Glomerular endothelial cell (primary cell): ENCODE measurements at regions not wholly inside any gene's neighbourhood (a gene's known extent, or its start where the extent isn't known, plus 50 kb on each side); places are given as distances from the start of the nearest gene placed in this dataset.
A peak's percentile ranks its signal among the peaks of the same experiment; 100 is the strongest.
"Not testable (repeated sequence)": the region's sequence is repeated elsewhere in the genome, so short reads cannot be mapped to it uniquely, and the experiment has no call there.

Experiments used
- DNase-seq: peaks from one replicate; pipeline ENCODE4 v3.0.0-alpha.2; 2011; ENCODE audit warnings: low read depth, low spot score; ENCODE audit errors: extremely low read depth

DNA sequence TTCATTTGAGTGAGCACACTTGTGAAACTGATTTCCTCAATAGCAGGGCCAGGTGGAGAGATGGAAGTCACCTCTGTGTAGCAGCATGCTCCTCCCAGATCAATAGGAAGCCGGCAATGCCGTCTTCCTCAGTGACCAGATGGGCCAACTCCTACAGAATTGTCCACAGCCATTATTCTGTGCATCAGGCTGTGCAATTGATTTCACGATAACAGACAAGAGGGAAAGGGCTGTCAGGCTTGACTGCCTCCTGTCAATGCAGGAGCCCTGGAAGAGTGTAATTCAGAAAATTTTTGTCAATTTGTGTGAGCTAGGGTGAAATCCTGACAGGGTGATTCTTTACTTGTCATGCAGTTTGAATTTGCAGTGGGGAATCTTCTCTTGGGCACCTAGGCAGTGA, 838.4 kb upstream of the NUDT12 start:
- no peak for DNase-seq

DNA sequence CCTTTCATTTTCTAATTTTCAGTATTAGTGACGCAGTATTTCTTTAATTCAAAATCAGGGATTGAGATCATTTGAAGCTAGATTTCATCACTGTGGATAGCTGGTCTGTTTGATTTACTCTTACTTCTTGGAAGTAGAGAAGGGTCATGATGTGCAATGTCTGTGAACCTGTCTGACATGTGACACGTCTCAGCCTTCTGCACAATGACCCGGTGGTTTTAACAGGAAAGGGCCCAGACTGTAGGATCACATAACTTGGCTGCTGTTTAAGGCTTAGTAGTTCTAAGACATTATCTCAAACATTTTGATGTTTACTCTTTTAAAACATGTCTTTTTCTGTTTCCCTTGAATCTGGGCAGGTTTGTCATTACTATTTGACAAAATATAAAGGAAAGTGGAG, 823.3 kb upstream of the NUDT12 start:
- no peak for DNase-seq

DNA sequence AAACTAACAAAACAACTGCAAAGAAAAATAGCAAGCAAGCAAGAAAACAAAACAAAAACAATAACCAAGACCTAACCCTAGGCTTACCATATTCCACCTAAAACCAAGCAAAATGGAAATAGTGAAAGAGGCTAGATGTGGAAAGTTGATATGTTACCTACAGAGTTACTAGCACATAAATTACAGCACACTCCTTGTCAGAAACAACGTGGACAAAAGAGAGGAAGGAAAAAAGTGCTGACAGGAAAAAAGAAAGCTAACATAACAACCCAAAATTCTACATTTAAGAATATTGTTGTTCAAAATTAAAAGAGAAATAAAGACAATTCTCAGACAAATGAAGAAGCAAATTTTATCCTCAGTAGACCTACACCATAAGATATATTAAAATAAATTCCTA, 812.8 kb upstream of the NUDT12 start:
- no peak for DNase-seq

DNA sequence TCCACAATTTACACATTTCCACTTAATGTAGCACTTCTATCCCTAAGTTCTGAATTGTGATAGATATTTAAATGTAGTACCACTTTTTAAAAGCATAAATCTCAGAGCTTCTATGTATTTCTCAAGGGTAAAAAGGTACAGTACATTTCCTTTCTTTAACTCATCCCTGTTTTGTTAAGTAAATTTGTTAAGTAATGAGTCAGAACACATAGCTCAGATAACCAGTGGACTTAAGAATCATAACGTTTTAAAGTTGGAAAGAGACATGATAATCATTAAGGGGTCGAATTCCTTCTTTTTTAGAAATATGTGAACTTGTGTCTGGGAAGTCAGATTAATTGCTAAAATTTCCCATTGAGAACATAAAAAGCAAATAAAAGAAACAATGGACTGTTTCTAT, 810.2 kb upstream of the NUDT12 start:
- no peak for DNase-seq

DNA sequence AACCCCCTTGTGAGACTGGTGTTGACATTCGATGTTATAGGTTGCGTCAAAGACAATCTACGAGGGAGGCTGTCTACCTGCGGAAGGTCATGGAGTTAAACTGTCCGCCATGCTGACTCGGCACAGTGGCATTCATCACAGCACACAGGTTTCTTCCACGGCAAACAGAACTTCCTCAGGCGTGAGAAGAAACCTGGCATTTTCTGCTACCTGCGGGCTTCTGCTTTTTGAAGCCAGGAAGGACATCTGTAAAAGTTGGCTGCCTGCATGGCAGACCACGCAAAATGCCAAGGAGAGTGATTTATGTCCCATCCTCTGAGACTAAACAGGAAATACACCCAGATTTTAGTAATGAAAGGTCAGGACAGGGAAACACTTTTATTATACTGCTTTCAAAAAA, 809.8 kb upstream of the NUDT12 start:
- no peak for DNase-seq

DNA sequence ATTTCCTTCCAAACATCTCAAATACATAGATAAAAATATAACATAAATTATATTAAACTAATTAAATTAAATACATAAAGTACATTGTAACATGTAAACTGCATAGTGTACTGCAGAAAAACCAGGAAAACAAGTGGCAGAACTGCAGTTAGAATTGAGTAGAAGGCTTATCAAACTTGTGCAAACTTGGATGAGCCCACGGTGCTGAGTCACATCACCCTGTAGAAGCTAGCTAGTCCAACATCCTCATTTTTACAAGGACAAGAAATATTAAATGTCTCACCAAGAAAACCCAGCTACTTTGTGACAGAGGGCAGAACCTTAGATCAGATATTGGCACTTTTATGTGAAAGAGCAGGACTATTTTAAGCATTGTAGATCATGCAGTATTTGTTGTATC, 807.9 kb upstream of the NUDT12 start:
- no peak for DNase-seq

DNA sequence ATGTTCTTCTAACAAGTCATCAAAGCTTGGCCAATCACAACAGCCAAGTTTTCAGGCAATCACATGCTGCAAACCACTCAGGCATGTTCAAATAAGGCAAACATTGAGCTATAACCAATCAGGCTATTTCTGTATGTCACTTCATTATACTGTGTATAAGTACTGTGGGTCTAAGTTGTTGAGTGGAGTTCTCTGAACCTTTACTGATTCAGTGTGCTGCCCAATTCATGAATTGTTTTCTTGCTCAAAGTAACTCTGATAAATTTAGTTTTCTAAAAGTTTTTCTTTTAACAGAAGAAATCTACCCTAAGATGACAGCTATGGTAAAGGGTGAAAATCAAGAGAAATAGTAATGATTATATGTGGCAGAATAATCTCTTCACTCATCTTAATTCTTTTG, 805.4 kb upstream of the NUDT12 start:
- no peak for DNase-seq

DNA sequence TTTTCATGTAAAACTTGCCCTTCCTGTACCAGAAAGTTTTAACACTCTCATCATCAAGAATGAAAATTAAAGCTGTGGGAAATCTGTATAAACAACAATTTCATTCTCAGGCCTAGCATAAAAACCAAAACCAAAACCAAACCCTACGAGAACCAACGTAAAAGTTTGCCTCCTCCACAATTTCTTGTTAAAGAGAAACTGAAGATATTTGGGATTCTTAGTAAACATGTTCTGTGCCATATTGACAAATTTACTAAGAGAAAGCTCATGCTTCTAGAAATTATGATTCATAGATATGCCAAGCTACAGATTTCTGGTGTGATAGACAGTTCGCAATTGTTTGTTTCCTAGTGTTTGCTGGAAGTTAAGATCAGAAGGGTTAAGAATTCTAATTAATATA, 801.0 kb upstream of the NUDT12 start:
- DNase-seq: no peak

DNA sequence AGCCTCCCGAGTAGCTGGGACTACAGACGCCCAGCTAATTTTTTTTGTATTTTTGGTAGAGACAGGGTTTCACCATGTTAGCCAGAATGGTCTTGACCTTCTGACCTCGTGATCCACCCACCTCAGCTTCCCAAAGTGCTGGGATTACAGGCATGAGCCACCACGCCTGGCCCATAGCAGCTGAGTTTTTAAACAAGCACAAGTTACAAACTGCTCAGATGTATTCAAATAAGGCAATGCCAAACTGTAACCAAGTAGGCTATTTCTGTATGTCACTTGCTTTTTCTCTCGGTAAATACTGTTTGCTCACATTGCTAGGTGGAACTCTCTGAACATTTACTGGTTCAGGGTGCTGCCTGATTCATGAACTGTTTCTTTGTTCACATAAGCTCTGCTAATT, 799.3 kb upstream of the NUDT12 start:
- DNase-seq: no peak

DNA sequence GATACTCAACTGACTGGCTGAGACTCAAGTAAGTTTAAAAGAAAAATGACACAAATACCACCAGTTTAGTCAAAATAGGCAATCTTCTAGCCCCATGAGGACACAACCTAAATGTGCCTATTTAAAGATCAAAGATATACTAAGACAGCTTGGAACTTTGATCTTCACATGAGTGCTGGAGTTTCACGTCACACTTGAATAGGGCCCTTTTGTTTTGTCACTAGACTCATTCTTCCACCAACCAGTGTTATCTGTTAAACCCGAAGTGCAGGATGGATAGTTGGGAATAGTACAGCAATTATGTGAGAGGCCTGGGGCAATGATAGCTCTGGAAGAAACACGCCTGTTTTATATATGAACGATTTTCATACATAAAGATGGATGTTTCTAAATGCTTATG, 792.8 kb upstream of the NUDT12 start:
- DNase-seq: no peak

DNA sequence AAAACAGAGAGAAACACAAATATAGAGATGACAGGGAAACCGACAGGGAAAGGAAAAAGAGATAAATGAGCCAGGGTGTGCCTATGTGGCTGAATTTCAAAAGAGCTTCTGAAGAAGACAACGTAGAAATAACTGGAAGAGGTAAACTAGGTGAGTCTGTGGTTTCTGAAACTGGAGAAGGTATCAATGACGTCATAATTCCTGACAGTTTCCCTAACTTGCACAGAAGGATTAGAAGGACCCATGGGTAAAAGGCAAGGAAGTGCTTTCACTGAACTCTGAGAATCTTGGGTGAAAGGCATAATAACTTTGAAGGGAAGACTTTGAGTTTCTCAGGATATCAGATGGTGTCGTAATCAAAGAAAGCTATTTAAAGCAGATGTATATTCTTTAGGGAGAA, 790.8 kb upstream of the NUDT12 start:
- no peak for DNase-seq

DNA sequence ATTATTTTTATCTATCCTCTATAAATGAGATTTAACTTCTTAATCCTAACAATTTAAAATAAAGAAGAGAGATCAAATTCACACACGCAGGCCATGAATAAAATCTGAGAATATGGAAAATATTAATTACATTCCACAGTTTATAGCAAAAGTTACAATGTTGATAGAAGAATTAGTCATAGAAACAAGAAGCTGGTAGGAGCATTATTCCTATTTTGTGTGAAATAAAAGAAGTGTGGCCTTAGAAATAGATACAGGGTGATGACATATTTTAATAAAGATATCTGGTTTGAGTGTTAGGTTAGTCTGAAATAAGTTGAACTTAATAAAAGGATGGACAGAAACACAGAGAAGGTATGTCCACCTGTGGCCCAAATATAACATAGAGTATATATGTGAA, 790.4 kb upstream of the NUDT12 start:
- DNase-seq: no peak

DNA sequence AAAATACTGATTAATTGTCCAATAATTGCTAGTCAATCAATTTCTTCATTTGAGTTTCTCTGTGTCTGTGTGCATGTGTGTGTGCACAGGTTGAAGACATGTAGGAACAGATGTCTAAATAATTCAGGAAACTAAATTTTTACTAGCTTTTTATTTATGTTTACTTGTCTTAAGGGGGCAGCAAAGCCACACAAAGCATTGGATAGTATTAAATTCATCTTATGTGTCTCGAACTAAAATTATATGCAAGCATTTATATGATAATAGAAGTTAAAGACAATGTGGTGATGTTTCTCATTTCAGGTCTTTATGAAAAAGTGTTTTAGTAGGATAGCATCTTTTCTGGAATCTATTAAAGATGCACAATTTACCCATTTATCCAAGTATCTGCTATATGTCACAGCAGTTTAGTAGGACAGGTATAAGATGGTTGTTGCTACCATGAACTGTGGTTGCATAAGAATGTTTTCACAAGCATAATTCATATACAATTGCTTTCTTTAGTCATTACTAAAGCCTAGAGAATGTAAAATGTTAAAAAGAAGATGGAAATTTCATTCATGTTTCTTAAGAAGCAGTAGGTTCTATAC, 784.6 kb upstream of the NUDT12 start:
- peak; percentile 7 for DNase-seq

DNA sequence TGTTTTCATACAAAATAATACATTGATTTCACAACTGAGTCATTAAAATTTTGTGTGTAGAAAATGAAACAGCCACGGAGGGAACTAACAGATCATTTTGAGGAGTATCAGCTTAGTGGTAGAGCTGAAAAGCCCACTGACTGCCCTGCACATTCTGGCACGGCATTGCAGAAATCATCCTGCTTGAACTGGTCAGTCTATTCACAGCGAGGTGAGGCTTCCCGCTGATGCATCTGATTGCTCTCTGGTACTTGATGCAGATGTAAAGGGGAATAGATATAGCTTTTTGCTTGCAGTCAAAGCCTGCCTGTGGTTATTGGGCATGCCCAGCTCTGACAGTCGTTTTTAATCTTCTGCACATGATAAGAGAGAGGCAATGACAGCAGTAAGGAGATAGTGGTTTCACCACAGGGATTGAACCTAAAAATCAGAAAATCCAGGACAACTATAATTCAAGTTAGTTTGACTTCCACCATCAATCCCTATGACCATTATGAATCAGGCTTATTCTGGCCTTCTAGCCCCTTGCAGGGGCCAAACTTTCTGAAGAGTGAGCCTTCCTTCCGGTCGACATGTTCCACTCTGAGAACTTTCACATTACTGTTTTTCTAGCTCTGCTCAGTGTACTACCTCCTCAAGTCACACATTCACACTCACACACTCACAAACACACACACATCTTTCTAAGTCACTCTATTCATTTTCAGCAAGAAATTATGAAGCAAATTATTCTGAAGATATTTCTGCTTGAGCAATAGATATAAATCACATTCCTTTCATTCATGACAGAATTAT, 782.8 kb upstream of the NUDT12 start:
- no peak for DNase-seq

DNA sequence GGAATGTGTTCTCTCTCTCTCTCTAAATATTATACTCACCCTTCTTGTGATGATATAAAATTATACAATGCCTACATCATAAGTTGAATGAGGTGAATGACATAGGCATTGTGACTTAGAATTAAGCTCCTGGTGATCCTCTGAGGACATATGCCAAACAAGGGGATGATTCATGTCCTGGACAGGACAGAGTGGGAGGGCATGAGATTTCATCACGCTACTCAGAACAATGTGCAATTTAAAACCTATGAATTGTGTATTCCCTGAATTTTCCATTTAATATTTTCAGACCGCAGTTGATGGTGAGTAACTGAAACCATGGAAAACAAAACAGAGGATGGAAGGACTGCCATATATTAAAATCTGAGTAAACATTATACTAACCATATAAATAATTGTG, 782.2 kb upstream of the NUDT12 start:
- peak; percentile 10 for DNase-seq

DNA sequence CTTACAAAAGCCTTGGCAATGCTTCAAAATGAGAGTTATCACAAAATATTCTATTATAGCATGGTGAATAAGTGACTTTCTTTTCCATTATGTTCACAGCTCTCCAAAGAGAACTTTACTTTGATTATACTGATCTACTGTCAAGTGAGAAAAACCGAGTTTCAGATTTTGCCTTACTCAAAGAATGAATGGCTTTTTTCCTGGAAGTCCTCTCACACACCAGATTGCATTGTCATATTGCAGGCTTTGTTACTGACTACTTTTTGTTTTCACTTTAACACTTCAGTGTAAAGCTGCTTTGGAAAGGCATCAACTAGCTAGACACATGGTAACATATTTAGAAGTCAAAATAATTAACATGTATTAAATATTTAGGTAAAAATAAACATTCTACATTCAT, 765.2 kb upstream of the NUDT12 start:
- DNase-seq: no peak

DNA sequence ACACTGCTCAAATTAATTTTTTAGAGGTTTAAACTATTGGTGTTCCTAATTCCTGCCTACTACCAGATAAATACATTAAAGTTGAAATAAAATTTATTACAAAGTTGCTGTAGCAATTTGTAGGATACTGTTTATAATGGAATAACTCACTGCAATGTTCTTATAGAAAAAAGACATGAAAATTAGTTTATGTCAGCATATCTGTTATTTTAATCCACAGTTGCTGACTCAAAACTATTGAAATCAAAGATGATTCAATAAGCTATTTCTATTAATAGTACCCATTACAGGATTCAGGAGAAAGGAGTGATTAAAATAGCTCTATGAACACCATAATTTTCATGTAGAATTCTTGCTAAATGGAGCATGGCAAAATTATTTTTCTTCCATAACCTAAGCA, 764.4 kb upstream of the NUDT12 start:
- no peak for DNase-seq

DNA sequence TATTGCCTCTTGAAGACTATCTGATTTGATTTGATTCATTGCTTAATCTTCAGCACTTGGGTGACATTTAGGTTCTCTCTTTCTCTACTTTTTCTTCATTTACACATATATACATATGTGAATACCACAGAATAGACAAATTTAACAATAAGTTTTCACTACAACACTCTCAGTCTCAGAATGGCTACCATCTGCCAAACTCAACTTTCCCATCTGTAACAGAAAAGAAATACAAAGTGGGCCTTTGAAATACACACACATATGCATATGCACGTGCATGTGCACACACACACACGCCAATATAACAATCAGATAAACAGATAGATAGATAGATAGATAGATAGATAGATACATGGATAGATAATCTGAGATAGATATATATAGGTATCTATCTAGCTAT, 762.8 kb upstream of the NUDT12 start:
- DNase-seq: no peak

DNA sequence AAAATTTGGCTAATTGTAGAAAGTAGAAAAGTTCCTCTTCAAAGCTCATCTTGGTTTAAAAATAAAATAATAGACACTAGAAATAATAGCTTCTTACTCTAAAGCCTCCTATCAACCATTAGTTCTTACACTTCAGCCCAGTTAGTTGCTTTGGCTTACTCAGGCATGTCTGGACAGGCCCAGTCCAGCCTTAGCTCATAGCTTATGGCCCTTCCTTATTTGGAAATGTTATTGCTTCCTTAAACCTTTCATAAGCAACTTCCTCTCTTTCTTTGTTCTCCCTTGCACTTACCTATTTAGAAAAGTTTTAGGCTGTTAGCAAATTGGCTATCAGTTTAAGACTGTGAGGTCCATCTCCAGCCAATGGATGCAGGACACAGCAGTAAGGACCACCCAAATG, 754.1 kb upstream of the NUDT12 start:
- not testable (repeated sequence) for DNase-seq

DNA sequence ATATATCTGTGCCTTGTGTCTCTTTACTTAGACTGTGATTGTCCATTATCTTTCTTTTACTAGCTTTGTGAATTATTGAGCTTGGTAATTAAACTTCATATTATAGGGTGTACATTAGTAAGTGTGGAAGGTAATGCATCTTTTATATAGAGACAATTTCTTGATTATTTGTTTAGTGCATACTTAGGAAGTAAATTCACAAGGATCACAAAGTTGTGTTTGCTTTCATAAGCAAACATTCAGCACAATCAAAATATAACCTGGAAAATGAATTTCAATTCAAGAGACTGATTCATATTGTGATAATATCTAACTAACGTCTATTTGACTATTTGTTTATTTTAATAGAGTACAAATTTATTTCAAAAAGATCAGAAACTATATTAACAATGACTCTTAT, 749.9 kb upstream of the NUDT12 start:
- DNase-seq: no peak

DNA sequence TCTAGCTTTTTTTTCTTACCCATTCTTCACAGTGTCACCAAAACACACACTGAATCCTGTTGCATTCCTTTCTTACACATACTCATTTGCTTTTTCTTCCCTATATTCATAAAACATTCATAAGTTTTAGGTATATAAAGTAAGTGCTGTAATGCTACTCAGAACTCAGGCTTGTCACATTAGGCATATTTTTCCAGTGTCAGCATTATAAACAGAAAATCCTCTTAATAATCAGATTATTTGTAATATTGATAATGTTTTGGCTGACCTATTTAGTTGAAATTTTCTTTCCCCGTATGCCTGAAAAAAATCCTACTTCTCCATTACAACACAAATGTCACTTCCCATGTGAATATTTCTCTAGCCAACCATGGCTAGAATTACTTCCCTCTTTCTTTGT, 743.0 kb upstream of the NUDT12 start:
- no peak for DNase-seq

DNA sequence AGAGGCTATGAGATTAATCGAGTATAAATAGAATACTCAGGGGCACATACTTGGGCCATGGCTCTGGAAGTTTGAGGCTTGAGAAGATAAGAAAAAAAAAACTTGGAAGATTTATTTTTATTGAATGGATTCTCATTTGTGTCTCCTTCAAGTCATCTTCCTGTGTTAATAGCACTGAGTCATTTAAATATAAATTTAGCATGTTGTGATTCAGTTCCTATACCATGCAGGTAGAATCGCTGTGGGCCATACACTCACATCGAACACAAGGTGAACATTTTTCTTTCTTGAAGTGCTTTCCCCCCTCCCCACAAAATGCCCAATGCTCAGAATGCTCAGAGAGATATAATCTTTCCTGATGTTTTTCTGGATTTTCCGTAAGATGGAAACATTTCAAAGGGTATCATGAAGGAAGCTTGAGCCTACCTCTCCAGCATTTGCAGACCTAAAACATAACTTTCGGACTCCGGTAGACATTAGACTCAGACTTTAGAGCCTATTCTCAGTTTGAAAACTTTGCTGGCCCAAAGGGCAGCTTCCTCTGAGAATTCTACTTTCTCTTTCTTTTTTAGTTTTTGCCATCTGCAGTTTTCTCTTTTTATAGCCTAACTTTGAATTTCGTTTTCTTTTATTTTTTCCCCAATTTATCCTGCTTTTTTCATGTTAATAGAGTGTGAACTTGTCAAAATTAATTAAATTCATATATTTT, 737.6 kb upstream of the NUDT12 start:
- DNase-seq: no peak
